GM21576 (cell line): ENCODE measurements at regions not wholly inside any gene's neighbourhood (a gene's known extent, or its start where the extent isn't known, plus 50 kb on each side); places are given as distances from the start of the nearest gene placed in this dataset.

ENCODE experiments used
- ATAC-seq: cut with Tn5 transposase; IDR thresholded peaks from one replicate; pipeline ENCODE4 v1.9.1; 2021; ENCODE audit warnings: mild to moderate bottlenecking, moderate library complexity; ENCODE audit not compliant: unreplicated experiment

- no peak for ATAC-seq
These were observed 104.7 kb downstream of the TSN start for GRCh38 chr2:121860033-121860757.

GRCh38 chr2:121860758-121861227 lies 105.3 kb downstream of the TSN start:
- no peak for ATAC-seq

GRCh38 chr2:121862286-121862685 lies 106.8 kb downstream of the TSN start:
- no peak for ATAC-seq

- no peak for ATAC-seq
These were observed 110.5 kb downstream of the TSN start for GRCh38 chr2:121865914-121866313.

- ATAC-seq: no peak
These were observed 111.3 kb downstream of the TSN start for GRCh38 chr2:121866789-121867188.

- no peak for ATAC-seq
These were observed 113.2 kb downstream of the TSN start for GRCh38 chr2:121868652-121869051.

GRCh38 chr2:121869363-121869762 lies 113.9 kb downstream of the TSN start:
- no peak for ATAC-seq

- no peak for ATAC-seq
These were observed 114.4 kb downstream of the TSN start for GRCh38 chr2:121869873-121870272.

- no peak for ATAC-seq
These were observed 117.2 kb downstream of the TSN start for GRCh38 chr2:121872651-121873050.

- no peak for ATAC-seq
These were observed 118.4 kb downstream of the TSN start for GRCh38 chr2:121873864-121874263.

- no peak for ATAC-seq
These were observed 120.2 kb downstream of the TSN start for GRCh38 chr2:121875585-121876185.

- no peak for ATAC-seq
These were observed 121.9 kb downstream of the TSN start for GRCh38 chr2:121877366-121877765.

- ATAC-seq: no peak
These were observed 124.8 kb downstream of the TSN start for GRCh38 chr2:121880283-121880682.

- ATAC-seq: no peak
These were observed 125.6 kb downstream of the TSN start for GRCh38 chr2:121881038-121881437.

GRCh38 chr2:121881950-121882349 lies 126.5 kb downstream of the TSN start:
- ATAC-seq: no peak

GRCh38 chr2:121884078-121884477 lies 128.6 kb downstream of the TSN start:
- no peak for ATAC-seq

GRCh38 chr2:121884511-121884921 lies 129.1 kb downstream of the TSN start:
- ATAC-seq: no peak

- ATAC-seq: no peak
These were observed 130.6 kb downstream of the TSN start for GRCh38 chr2:121886059-121886458.

GRCh38 chr2:121887513-121888188 lies 132.2 kb downstream of the TSN start:
- ATAC-seq: no peak

GRCh38 chr2:121888189-121888557 lies 132.7 kb downstream of the TSN start:
- peak; percentile 69 for ATAC-seq

- ATAC-seq: no peak
These were observed 134.6 kb downstream of the TSN start for GRCh38 chr2:121890041-121890440.
